Dendritic cell treated with granulocyte-macrophage colony-stimulating factor and Interleukin-4, amounts not matched to agents 40 ng/mL and 50 ng/mL, for 4 days (primary cell): ENCODE measurements at regions not wholly inside any gene's neighbourhood (a gene's known extent, or its start where the extent isn't known, plus 50 kb on each side); places are given as distances from the start of the nearest gene placed in this dataset.
"Not testable (repeated sequence)": the region's sequence is repeated elsewhere in the genome, so short reads cannot be mapped to it uniquely, and the experiment has no call there.

Experiments used
- H3K27ac Mint-ChIP-seq: one replicate; pipeline ENCODE4 v1.8.0; 2022; ENCODE audit warnings: mild to moderate bottlenecking, mixed read lengths
- H3K27me3 Mint-ChIP-seq: one replicate; pipeline ENCODE4 v1.8.0; 2022; ENCODE audit warnings: mild to moderate bottlenecking, mixed read lengths
- H3K36me3 Mint-ChIP-seq: one replicate; pipeline ENCODE4 v1.8.0; 2022; ENCODE audit warnings: low read depth, mixed read lengths
- H3K4me1 Mint-ChIP-seq: one replicate; pipeline ENCODE4 v1.8.0; 2022; ENCODE audit warnings: low read depth, mixed read lengths
- H3K4me3 Mint-ChIP-seq: one replicate; pipeline ENCODE4 v1.8.0; 2022; ENCODE audit warnings: mild to moderate bottlenecking, moderate library complexity, mixed read lengths
- H3K9me3 Mint-ChIP-seq: one replicate; pipeline ENCODE4 v1.8.0; 2022; ENCODE audit warnings: mixed read lengths
- intact Hi-C: fragments of 100-400 bp; cut with micrococcal nuclease; formaldehyde crosslinking; loops from one replicate; pipeline ENCODE4 v1.15.0; 2022

- no peak overlapping the region for H3K27ac Mint-ChIP-seq
- H3K4me3 Mint-ChIP-seq: no peak overlapping the region
- no peaks in the 10 kb centered on the region for H3K4me1 Mint-ChIP-seq
- no peaks in the 10 kb centered on the region for H3K27me3 Mint-ChIP-seq
- H3K36me3 Mint-ChIP-seq: no peaks in the 10 kb centered on the region
- intact Hi-C loops: no loop called here
- H3K9me3 Mint-ChIP-seq: peaks cover 25% of the 10 kb centered on the region
These were observed 167.3 kb upstream of the C1GALT1 start for GRCh38 chr7:7014827-7015595.

DNA sequence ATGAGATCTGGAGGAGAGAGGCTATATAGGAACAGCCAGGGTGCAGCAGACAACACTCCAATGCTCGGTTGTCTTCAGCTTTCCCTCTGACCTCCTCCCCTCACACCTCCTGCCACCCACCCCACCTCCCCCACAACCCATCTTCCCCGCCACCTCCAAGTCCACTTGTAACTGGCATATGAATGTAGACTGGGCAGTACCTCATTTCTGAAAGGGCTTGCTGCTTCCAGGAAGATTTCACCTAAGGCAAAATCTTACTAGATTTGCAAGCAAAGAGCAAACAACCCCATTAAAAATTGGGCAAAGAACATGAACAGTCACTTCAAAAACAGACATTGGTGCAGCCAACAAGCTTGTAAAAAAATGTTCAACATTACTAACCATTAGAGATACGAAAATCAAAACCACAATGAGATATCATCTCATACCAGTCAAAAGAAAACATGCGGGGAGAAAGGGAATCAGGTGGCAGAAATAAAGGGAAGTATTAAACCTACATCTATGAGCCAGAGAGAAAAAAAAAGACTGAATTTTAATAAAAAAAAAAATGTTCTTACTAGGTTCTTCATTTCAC lies 164.6 kb upstream of the C1GALT1 start:
- Mint-ChIP-seq H3K4me3 (no peak overlapping the region), H3K9me3 (no peaks in the 10 kb centered on the region), H3K36me3 (no peaks in the 10 kb centered on the region), H3K4me1 (no peaks in the 10 kb centered on the region), H3K27ac (no peak overlapping the region), H3K27me3 (no peaks in the 10 kb centered on the region)
- intact Hi-C loops: no loop called here

- Mint-ChIP-seq H3K4me3 (no peak overlapping the region), H3K27ac (no peak overlapping the region), H3K27me3 (no peaks in the 10 kb centered on the region), H3K4me1 (no peaks in the 10 kb centered on the region), H3K9me3 (no peaks in the 10 kb centered on the region), H3K36me3 (no peaks in the 10 kb centered on the region)
- intact Hi-C loops: no loop called here
These were observed 164.1 kb upstream of the C1GALT1 start for GRCh38 chr7:7018290-7018689.

GRCh38 chr7:7032221-7032620 lies 150.1 kb upstream of the C1GALT1 start:
- Mint-ChIP-seq H3K4me1 (no peaks in the 10 kb centered on the region), H3K27ac (no peak overlapping the region), H3K4me3 (no peak overlapping the region), H3K27me3 (no peaks in the 10 kb centered on the region), H3K36me3 (no peaks in the 10 kb centered on the region), H3K9me3 (peaks cover 7% of the 10 kb centered on the region)
- intact Hi-C loops: no loop called here

- H3K27ac Mint-ChIP-seq: no peak overlapping the region
- H3K9me3 Mint-ChIP-seq: peaks cover 7% of the 10 kb centered on the region
- no peak overlapping the region for H3K4me3 Mint-ChIP-seq
- no peaks in the 10 kb centered on the region for H3K27me3 Mint-ChIP-seq
- intact Hi-C loops: no loop called here
- no peaks in the 10 kb centered on the region for H3K36me3 Mint-ChIP-seq
- no peaks in the 10 kb centered on the region for H3K4me1 Mint-ChIP-seq
These were observed 146.5 kb upstream of the C1GALT1 start for GRCh38 chr7:7035851-7036250.

- H3K27ac Mint-ChIP-seq, H3K4me1 Mint-ChIP-seq, H3K27me3 Mint-ChIP-seq, H3K9me3 Mint-ChIP-seq, H3K36me3 Mint-ChIP-seq, intact Hi-C loops, H3K4me3 Mint-ChIP-seq: not testable (repeated sequence)
These were observed 140.0 kb upstream of the C1GALT1 start for GRCh38 chr7:7042286-7042893.

DNA sequence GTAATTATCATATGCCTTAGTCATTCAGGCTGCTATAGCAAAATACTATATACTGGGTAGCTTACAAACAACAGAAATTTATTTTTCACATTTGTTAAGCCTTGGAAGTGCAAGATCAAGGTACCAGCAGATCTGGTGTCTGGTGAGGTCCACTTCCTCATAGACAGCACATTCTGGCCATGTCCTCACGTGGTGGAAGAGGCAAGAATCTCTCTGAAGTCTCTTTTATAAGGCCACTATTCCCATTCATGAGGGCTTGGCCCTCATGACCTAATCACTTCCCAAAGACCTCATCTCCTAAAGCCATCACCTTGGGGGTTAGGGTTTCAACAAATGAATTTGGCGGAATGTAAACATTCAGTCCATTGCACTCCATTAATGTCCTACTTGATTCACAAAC lies 137.5 kb upstream of the C1GALT1 start:
- intact Hi-C loops: no loop called here
- no peaks in the 10 kb centered on the region for H3K27me3 Mint-ChIP-seq
- H3K36me3 Mint-ChIP-seq: no peaks in the 10 kb centered on the region
- H3K4me1 Mint-ChIP-seq: no peaks in the 10 kb centered on the region
- H3K27ac Mint-ChIP-seq: no peak overlapping the region
- no peak overlapping the region for H3K4me3 Mint-ChIP-seq
- peaks cover 22% of the 10 kb centered on the region for H3K9me3 Mint-ChIP-seq

- H3K4me1 Mint-ChIP-seq: peaks cover 9% of the 10 kb centered on the region
- intact Hi-C loops: no loop called here
- H3K4me3 Mint-ChIP-seq: no peak overlapping the region
- H3K27ac Mint-ChIP-seq: no peak overlapping the region
- H3K36me3 Mint-ChIP-seq: no peaks in the 10 kb centered on the region
- H3K27me3 Mint-ChIP-seq: no peaks in the 10 kb centered on the region
- peaks cover 26% of the 10 kb centered on the region for H3K9me3 Mint-ChIP-seq
These were observed 134.1 kb upstream of the C1GALT1 start for GRCh38 chr7:7048213-7048612.

GRCh38 chr7:7051206-7051877 lies 131.0 kb upstream of the C1GALT1 start:
- Mint-ChIP-seq H3K27ac (peak overlapping the region; percentile 76), H3K4me3 (no peak overlapping the region), H3K36me3 (no peaks in the 10 kb centered on the region), H3K9me3 (peaks cover 26% of the 10 kb centered on the region), H3K27me3 (no peaks in the 10 kb centered on the region), H3K4me1 (peaks cover 9% of the 10 kb centered on the region)
- intact Hi-C loops: no loop called here

- Mint-ChIP-seq H3K27me3 (no peaks in the 10 kb centered on the region), H3K36me3 (no peaks in the 10 kb centered on the region), H3K4me1 (peaks cover 9% of the 10 kb centered on the region), H3K4me3 (no peak overlapping the region), H3K27ac (no peak overlapping the region), H3K9me3 (peaks cover 22% of the 10 kb centered on the region)
- intact Hi-C loops: no loop called here
These were observed 128.0 kb upstream of the C1GALT1 start for GRCh38 chr7:7054252-7054830.

GRCh38 chr7:7060828-7061599 lies 121.3 kb upstream of the C1GALT1 start:
- no peak overlapping the region for H3K4me3 Mint-ChIP-seq
- intact Hi-C loops: no loop called here
- H3K9me3 Mint-ChIP-seq: peaks cover 46% of the 10 kb centered on the region
- H3K4me1 Mint-ChIP-seq: no peaks in the 10 kb centered on the region
- no peaks in the 10 kb centered on the region for H3K36me3 Mint-ChIP-seq
- H3K27me3 Mint-ChIP-seq: no peaks in the 10 kb centered on the region
- no peak overlapping the region for H3K27ac Mint-ChIP-seq

- H3K4me1 Mint-ChIP-seq: no peaks in the 10 kb centered on the region
- no peaks in the 10 kb centered on the region for H3K27me3 Mint-ChIP-seq
- no peaks in the 10 kb centered on the region for H3K36me3 Mint-ChIP-seq
- no peak overlapping the region for H3K27ac Mint-ChIP-seq
- intact Hi-C loops: no loop called here
- peaks cover 6% of the 10 kb centered on the region for H3K9me3 Mint-ChIP-seq
- no peak overlapping the region for H3K4me3 Mint-ChIP-seq
These were observed 104.4 kb upstream of the C1GALT1 start for GRCh38 chr7:7077945-7078344.

DNA sequence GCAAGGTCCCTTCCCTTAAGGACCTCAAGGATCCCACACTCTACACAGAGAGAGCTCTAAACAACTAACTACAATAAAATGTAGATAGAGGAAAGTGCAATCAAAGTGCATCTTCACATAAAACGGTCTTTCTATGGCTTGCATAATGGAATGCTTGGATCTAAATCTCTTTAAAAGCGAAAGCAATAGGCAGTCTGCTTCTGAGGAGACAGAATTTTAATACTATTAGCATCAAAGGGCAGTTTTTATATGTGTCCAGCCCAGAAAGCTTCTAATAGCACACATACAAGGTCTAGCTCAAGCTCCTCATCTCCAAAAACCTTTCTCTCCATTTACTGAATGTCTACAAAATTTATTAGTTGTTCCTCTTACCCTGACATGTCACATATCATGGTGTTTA lies 101.5 kb upstream of the C1GALT1 start:
- H3K4me1 Mint-ChIP-seq: no peaks in the 10 kb centered on the region
- no peaks in the 10 kb centered on the region for H3K27me3 Mint-ChIP-seq
- intact Hi-C loops: no loop called here
- H3K36me3 Mint-ChIP-seq: no peaks in the 10 kb centered on the region
- H3K9me3 Mint-ChIP-seq: peaks cover under 1% of the 10 kb centered on the region
- H3K27ac Mint-ChIP-seq: no peak overlapping the region
- H3K4me3 Mint-ChIP-seq: no peak overlapping the region
